Activated T-cell treated with anti-CD3 and anti-CD28 coated beads, Interleukin-2, amount 50 U/mL, for 1 hour (primary cell): ENCODE measurements at regions not wholly inside any gene's neighbourhood (a gene's known extent, or its start where the extent isn't known, plus 50 kb on each side); places are given as distances from the start of the nearest gene placed in this dataset.

Source experiments
- DNase-seq: peaks from one replicate; pipeline ENCODE4 v3.0.0-alpha.2; 2020

DNA sequence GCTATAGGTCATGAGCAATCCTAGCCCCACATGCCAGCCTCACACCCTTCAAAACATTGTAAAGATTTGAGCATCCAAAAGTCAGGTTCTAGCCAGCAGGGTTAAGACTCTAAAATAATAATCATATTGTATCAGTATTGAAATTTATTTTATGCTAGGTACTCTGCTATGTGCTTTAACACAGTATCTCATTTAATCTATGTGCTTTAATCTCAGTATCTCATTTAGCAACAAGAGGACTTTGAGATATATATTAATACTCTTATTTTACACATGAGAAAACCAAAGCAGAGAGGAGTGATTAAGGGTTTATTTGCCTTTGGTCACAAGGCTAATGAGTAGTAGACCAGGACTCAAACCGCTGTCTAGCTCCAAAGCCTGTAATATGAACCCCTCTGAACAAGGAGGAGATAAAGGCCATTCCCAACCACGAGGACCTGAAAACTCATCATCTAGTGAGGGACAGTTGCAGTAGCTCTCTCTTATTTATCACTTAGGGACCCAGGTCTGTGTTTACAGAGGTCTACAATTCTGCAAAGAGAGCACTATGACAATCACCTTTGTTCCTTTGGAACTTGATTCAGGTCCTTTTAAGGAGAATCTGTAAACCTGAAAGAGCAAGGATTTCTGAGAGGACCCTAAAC lies 116.5 kb upstream of the SERTAD2 start:
- no peak for DNase-seq

DNA sequence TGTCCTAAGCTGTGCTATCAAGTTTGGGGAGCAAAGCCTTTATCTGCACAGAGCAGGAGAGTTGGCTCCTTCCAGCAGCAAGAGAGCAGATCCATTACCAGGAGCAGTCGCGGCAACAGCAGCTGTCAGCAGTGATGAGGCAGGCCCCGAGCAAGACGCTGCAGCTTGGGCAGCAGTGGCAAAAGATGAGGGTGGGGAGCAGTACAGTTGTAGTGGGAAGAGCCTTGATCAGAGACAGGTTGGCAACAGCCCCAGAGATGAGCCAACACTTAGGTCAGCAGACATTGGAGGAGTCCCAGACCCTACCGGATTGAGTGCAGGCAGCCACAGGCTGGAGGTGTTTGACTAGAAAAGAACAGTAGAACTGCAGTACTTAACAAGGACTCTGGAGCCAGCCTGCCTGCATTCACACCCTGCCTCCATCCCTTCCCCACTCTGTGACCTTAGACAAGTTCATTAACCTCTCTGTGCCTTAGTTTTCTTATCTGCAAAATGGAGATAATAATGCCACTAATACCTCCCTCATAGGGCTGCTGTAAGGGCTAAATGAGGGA lies 117.1 kb upstream of the SERTAD2 start:
- no peak for DNase-seq

DNA sequence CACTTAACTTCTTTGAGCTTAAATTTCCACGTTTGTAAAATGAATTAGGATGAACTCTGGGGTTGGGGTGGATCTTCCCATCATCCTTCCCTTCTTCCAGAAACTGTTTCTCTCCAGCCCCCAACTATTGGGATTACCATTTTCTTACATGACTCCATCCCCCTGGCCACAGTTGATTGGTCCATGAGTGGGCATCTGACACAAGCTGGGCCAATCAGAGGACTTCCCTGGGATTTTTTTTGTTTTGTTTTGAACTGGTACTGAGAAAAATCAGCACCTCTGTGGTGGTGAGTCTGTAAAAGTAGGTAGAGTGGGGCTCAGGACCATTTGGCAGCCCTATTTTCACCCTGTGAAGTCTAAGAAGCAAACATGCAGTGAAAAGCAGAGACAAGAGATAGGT lies 118.0 kb upstream of the SERTAD2 start:
- no peak for DNase-seq

DNA sequence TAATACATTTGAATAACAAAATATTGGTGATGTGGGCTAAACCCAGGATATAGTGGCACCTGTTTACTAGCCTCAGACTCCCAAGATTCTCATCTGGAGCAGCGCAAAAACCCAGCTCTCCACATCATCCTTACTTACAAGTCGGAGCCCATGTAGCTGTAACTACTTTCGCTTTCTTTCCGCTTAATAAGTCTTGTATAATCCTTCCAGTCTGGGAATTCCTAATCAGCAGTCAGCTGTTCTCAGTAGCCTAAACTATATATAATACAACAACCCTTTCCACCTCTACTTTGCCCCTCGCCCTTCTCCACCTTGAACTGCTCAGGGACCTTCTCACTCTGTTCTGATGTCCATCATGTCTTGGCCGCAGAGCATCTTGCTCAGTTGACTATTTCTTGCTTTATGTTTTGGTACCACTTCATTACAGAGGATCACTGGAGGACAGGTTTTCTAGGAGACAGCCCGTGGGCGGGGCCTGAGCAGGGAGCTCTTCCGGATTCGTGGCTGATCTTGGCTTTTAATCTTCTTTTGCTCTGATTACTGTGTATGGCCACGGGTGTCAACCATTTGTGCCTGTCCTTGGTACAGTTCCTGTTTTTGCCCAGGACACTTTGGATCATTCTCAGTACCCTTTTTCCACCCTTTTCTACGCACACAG lies 119.9 kb upstream of the SERTAD2 start:
- DNase-seq: no peak

DNA sequence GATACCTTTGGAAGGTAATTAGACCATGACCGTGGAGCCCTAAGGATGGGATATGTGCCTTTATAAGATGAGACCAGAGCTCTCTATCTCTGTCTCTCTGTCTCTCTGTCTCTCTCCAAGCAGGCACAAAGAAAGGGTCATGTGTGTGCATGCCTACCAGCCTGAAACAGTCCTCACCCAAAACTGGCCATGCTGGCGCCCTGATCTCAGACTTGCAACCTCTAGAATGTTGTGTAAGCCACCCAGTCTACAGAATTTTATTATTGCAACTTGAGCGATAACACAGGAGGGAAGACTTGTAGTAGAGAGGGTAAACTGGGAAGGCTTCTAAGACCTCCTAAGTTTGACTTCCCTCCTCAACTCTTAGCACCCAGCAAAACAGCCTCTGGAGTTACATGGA lies 124.1 kb upstream of the SERTAD2 start:
- no peak for DNase-seq

DNA sequence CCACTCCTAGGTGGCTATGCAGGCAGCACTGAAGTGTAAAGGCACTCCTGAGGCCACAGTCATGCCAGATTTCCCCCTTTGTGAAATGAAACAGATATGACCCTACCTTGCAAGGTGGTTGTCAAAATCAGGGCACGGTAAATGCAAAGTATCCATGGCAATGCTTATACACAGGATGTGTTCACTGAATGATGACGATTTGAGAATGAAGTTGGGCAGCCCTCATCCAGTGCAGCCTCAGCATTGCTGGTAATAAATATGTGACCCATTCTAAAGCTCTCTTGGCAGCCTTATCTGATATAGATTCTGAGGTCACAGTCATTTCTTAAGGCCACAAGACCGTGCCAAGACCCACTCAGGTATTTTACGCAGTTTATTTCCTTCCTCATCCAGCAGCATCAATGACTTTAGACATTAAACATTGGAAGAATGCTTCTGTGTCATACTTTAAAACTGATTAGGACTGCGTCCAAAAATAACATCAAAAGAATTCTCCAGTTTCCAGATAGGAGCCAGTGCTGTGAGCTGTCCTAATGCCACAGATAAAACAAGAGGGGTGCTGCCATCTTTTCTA lies 125.5 kb upstream of the SERTAD2 start:
- no peak for DNase-seq

DNA sequence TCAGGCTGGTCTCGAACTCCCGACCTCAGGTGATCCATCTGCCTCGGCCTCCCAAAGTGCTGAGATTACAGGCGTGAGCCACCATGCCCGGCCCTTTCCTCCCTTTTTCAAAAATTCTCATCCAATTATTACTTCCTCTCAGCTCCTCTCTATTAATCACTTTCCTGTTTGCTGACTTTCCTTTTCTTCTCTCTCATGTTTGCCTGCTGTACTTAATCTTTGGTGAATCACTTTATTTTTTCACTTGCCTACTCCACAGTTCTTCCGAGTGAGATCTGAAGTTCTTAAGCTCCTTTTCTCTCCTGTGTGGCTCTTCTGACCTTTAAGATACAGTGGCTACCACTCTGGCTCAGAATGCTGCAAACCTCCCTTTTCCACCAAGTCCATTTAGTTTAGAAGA lies 126.3 kb upstream of the SERTAD2 start:
- DNase-seq: no peak

DNA sequence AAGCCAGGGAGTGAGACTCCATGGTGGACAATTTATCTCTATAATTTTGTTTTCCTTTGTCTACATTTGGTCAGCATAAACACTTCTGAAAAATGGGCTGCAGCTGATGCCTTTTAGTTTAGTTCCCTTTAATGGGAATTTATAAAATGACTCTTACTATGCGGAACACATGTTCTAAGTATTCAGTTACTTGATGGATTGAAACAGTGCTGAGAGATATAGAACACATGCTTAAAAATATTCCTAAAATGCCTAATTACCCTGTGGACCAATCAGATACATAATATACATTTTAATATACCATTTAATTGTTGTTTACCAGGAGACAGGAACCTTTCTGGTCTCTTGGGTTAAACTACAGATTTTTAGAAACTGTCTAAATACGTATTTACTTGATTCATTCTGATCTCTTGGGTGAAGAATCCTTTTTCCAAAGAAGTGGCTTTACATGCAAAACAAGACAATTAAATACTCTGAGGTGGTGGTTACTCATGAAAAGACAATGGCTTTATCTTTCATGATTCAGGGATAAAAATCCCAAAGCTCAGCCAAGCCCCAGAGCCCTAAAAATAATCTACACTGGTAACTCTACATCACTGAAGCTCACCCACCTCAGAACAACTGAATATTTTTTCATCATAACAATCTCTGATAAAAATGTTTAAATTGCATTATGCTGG lies 128.1 kb upstream of the SERTAD2 start:
- no peak for DNase-seq

DNA sequence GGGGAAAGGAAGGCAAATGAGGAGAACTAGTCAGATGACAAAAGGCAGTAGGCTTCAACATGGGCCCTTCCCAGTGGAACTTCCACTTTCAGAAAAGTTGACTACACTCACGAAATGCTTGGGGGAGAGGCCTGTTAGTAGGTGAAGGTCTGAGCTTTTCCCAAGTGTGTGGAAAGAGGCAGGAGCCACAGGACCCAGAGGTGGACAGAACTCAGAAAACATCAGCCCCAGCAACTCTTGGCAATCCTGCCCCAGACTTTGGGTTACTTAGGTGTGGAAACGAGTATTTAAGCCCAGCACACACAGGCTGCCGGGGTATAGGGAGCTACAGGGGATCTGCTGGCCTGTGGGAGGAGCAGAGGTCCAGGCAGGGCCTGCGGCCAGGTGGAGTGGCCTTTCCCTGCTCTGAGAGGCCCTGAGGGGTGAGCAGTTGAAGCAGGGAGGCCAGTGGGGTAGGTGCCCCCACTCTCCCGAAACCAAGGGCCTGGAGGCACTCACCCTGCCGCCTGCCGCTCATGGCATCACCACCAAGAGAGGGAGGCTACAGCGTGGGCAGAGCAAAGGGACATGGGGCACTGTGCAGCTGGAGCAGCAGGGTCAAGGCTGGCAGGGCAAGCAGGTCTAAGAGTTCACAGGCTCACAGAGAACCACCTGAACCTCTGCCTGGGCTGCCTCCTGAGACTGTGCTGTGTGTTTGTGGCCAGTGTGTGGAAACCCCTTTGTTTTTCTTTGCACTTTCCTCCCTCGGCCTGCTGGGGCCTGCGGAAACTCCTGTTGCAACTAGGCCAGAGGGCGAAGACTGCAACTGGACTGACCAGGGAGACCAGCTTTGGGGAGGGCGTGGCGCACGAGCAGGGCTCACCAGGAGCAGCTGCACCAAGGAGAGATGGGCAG lies 130.7 kb upstream of the SERTAD2 start:
- no peak for DNase-seq

DNA sequence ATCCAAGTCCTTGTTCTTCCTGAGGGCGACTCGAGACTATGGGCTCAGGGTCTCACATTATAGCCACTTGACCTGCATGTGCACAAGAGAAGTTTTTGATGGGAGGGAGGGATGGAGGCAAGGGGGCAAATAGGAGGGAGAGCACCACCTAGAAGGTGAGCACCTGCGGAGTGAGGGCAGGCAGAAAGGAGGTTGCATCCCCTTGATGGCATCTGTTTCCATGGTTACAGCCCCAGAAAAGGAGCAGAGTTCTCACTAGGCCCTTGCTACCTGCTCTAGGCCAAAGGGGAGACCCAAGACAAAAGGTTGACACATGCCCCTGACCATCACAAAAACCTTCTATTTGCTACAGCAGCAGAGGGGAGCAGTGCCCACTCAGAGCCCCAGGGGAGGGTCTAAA lies 131.5 kb upstream of the SERTAD2 start:
- DNase-seq: no peak

DNA sequence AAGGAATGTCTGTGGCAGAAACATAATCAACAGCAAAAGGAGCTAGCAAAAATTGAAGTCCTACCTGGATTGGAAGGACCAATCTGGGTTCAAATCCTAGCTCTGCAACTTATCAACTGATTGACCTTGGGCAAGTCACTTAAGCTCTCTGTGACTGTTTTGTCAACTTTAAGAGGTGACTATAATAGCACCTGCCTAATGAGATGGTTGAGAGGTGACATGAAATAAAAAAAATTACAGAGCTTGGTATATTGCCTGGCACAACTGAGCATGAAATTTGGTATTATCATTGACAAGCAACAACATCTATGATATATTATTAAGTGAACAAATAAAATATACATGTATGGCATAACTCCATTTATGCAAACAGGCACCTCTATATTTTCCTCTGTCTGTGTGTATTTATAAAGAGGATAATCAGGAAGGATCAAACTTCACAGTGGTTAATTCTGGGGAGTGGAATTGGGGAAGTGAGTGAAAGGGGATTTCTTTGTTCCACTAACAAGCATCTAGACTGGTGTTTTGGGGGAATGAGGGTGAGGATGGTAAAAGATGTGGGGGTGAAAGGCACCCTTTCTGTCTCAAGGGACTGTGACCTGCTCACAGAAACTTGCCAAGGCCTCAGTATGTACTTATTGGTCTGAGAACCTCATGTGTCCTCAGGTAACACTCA lies 132.8 kb upstream of the SERTAD2 start:
- no peak for DNase-seq

DNA sequence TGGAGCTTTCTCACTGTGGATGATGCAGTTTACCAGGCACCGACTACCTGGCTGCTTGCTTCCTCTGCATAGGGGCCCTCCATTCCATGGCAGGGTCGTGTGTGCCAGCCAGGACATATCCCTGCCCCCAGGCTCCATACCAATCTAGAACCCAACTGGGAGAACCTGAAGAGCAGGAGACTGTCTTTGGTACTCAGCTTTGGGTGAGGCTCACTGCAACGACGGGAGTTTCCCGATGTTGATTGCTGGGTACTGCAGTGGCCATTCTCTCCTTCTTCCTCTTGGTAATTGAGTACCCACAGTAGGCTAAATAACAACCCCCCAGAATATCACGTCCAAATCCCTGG lies 133.3 kb upstream of the SERTAD2 start:
- no peak for DNase-seq

DNA sequence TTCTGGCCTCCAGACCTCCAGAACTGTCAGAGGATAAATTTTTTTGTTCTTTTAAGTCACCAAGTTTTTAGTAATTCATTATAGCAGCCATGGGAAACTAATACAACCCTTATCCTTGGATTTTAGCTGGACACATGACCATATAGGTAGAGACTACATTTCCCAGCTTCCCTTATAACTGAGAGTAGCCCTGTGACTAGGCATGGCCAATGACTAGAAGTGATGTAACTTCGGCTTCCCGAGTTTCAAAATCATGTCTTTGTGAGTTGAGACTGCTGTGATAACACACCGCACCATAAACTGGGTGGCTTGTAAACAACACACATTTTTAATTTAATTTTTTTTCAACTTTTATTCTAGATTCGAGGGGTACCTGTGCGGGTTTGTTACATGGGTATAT lies 134.0 kb upstream of the SERTAD2 start:
- DNase-seq: no peak

DNA sequence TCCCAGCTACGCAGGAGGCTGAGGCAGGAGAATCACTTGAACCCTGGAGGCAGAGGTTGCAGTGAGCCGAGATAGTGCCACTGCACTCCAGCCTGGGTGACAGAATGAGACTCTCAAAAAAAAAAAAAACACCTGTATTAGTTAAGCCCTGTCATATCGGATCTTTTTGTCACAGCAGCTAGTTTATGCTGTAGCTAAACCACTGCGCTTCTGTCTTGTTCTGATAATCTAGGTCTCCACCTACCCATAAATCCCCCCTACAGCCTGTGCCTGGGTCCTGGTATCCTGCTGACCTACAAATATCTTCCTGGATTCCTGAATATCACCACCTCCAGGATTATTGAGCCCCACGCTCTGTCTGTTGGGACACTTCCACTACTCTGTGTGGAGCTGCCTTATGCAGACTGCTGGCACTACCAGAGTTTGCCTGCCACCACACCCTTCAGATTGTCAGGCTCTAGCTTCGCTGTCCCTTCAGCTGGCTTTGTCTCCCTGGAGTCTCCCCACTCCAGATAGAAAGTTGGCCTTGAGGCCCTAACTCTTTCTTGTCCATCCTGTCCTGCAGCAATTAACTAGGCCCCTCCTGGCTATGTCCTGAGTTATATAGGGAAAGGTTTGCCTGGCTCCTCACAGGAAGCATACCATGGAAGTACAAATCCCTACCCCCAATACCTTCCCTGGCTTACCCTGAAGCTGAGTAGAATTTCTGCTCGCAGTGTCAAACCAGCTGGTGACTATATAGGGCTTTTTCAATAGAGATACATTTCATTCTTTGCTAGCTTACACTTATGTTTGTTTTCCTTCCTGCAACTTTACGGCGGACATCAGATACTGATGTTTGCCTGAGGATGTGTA lies 136.0 kb upstream of the SERTAD2 start:
- no peak for DNase-seq

DNA sequence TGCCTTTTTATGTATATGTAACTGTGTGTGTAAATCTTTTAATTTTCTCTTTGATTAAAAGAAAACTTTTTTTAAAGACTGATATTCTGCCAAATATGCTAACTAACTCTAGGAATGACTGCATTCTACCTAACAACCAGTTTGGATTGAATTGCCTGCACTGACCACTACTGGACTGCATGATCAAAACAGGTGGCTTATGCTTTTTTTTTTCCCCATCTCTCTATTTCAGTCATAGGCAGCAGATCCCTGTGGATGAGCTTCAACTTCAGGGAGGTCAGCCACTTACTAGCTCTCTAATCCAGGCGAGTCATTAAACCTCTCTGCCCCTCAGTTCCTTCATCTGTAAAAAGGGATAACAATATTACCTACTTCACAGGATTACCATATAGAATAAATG lies 138.6 kb upstream of the SERTAD2 start:
- no peak for DNase-seq

DNA sequence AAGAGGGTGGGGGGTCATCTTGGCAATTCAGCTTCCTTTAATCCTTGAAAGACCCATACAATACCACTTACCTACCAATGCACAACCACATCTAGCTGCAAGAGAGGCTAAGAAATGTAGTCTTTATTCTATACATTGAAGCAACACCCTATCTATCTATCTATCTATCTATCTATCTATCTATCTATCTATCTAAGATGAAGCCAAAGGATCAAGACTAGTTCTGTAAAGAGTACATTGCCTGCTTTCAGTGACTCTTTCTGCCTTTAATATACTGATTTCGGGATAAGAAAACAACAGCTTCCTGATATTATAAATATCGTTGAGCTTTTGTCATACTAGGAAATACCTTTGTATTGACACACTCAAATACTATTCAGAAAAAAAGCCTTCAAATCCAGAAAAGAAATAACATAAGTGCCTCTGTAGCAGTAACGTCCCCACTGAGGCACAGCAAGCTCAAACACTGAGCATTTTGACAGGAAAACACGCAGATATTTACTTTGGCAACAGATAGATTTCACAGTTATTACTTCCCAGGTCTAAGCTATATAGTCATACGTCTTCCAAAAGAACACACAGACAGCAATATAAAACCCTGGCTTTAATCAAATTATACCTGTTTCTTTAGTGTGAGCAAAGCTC lies 139.4 kb upstream of the SERTAD2 start:
- DNase-seq: no peak

DNA sequence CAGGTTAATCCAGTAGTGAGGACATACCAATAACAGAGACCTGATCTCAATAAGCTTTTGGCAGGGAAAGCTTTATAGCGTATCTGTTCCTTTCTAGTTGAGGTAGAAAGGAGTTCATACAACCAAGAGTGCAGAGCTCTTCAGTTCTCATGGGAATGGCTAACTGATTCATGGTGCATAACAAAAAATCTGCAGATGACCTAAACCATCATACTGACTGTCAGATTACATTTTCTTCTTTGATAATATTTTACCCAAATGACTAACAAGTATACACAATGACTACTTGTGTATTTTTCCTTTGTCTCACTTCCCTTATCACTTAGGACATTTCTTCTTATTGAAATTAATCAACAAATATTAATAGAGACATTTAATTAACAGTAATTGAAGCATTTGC lies 140.0 kb upstream of the SERTAD2 start:
- no peak for DNase-seq

DNA sequence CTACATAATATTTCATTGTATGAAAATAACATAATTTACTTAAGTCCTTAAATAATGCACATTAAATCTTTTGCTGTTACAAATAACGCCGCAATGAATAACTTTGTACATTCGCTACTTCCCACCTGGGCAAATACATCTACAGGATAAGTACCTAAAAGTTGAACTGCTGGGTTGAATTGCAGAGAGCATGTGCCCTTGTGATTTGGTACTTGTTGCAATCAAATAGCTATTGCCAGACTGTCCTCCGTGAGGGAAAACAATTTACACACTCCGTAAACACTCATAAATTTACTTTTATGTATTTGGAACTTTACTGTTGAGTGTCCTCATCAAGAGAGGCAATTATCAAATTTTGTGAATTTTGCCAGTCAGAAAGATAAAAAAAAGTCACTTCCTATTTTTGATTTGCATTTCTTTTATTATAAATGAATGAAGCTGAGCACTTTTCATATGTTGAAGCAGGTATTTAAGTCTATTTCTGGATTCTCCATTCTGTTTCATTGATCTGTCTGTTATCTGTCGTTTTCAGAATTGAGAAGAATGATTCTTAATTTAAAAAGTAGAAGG lies 140.8 kb upstream of the SERTAD2 start:
- DNase-seq: no peak

DNA sequence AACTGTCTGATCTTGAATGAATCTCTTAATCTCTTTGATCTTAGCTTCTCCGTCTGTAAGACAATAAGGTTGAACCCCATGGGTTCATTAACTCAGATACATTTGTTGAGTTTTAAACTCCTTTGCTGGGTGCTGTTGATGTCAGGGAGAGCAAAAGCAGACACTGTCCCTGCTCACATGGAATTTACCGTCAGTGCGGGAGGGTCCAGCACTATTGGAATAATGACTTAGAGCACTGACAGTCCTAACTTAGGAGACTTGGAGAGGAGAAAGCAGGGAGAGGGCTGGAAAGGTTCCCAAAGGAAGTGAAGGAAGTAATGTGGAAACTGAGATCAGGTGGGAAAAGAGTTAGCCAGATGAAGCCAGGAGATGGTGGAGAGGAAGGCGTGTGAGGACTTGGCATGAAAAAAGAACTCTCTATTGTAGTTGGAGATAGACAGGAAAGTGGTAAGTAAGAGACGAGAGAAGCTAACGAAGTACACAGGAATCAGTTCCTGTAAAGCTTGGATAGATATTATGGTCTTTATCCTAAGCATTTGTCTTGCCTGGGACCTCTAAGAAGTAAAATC lies 141.4 kb upstream of the SERTAD2 start:
- DNase-seq: no peak

DNA sequence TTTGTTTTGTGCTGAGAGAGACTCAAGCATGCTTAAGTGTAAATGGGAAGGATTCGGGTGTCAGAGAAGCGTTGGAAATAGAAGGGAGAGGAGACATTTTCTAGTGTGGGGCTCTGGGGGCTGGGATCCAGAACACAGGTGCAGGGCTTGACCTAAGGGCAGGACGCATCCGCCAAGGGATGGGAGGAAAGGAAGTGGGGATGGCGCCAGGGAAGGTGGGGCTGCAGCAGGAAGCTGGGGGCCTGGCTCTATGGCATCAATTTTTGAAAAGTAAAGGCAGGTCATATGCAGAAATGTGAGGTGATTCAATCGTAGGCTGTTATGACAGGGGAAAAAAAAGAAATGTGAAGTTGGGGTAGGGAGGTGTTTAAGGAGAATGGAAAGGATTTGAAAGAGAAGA lies 143.2 kb upstream of the SERTAD2 start:
- no peak for DNase-seq
